SU-DHL-6 (cell line): ENCODE measurements at regions not wholly inside any gene's neighbourhood (a gene's known extent, or its start where the extent isn't known, plus 50 kb on each side); places are given as distances from the start of the nearest gene placed in this dataset.

Experiments used
- EZH2phosphoT487 ChIP-seq: fragments of 200-600 bp; sonication (generic), shearing (Covaris generic); conservative IDR thresholded peaks from 2 replicates; pipeline ENCODE4 v1.6.1; 2018; ENCODE audit warnings: mild to moderate bottlenecking, antibody characterized with exemption, low read length, moderate library complexity, mixed read lengths
- TF ChIP-seq, protein P1 (sequence below): fragments of 200-600 bp; sonication (generic); IDR thresholded peaks from one replicate; pipeline ENCODE4 v1.5.1; 2017; ENCODE audit warnings: antibody characterized with exemption, mild to moderate bottlenecking, low read length, moderate library complexity; ENCODE audit not compliant: insufficient read depth, poor library complexity, severe bottlenecking

DNA sequence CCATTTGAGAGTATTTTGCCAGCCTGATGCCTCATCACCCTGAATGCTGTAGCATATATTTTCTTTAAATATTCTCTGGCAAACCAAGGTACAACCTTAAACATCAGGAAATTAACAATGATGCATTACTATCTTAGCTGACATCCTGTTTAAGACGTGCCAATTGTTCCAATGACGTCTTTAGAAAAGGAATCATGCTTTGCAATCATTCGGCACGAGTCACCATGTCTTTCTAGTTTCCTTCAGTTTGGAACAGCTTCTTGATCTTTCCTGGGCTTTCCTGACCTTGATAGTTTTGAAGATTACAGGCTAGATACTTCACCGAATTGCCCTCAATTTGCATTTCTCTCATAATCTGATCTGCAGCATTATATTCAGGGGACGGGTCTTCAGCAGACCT lies 88.2 kb upstream of the GLI2 start:
- TF ChIP-seq, protein P1, sequence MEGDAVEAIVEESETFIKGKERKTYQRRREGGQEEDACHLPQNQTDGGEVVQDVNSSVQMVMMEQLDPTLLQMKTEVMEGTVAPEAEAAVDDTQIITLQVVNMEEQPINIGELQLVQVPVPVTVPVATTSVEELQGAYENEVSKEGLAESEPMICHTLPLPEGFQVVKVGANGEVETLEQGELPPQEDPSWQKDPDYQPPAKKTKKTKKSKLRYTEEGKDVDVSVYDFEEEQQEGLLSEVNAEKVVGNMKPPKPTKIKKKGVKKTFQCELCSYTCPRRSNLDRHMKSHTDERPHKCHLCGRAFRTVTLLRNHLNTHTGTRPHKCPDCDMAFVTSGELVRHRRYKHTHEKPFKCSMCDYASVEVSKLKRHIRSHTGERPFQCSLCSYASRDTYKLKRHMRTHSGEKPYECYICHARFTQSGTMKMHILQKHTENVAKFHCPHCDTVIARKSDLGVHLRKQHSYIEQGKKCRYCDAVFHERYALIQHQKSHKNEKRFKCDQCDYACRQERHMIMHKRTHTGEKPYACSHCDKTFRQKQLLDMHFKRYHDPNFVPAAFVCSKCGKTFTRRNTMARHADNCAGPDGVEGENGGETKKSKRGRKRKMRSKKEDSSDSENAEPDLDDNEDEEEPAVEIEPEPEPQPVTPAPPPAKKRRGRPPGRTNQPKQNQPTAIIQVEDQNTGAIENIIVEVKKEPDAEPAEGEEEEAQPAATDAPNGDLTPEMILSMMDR = no peak
- no peak for TF ChIP-seq EZH2phosphoT487
